PC-3 (cell line): ENCODE measurements at regions not wholly inside any gene's neighbourhood (a gene's known extent, or its start where the extent isn't known, plus 50 kb on each side); places are given as distances from the start of the nearest gene placed in this dataset.

ENCODE experiments used
- CTCF ChIP-seq: fragments of 300-600 bp; sonication (generic); conservative IDR thresholded peaks from 2 replicates; pipeline ENCODE4 v1.5.1; 2017; ENCODE audit warnings: antibody characterized with exemption, low read depth, mild to moderate bottlenecking, low read length
- EZH2 ChIP-seq: fragments of 300-600 bp; sonication (generic); IDR thresholded peaks from one replicate; pipeline ENCODE4 v1.6.1; 2017; ENCODE audit warnings: antibody characterized with exemption, mild to moderate bottlenecking, low read length; ENCODE audit not compliant: unreplicated experiment
- EZH2phosphoT487 ChIP-seq: fragments of 300-600 bp; sonication (generic); IDR thresholded peaks from 2 replicates; pipeline ENCODE4 v1.6.1; 2018; ENCODE audit warnings: mild to moderate bottlenecking, antibody characterized with exemption, low read length, borderline replicate concordance

GRCh38 chr21:16517383-16517782 is 787.6 kb downstream of the USP25 start:
- TF ChIP-seq CTCF (no peak), EZH2 (no peak), EZH2phosphoT487 (no peak)
